DOHH2 (cell line): ENCODE measurements at regions not wholly inside any gene's neighbourhood (a gene's known extent, or its start where the extent isn't known, plus 50 kb on each side); places are given as distances from the start of the nearest gene placed in this dataset.

ENCODE experiments used
- CTCF ChIP-seq: fragments of 200-600 bp; sonication (generic); IDR thresholded peaks from one replicate; pipeline ENCODE4 v1.5.1; 2014; ENCODE audit warnings: antibody characterized with exemption, mild to moderate bottlenecking, low read depth, low read length; ENCODE audit not compliant: poor library complexity, severe bottlenecking
- EZH2phosphoT487 ChIP-seq: fragments of 200-600 bp; sonication (generic); IDR thresholded peaks from 2 replicates; pipeline ENCODE4 v1.6.1; 2017; ENCODE audit warnings: borderline replicate concordance, mild to moderate bottlenecking, antibody characterized with exemption, low read length, moderate library complexity, mixed read lengths

GRCh38 chr1:187871177-187871845, 1042.6 kb downstream of the PLA2G4A start:
- TF ChIP-seq CTCF (no peak), EZH2phosphoT487 (no peak)
